COLO668 (cell line): ENCODE measurements at regions not wholly inside any gene's neighbourhood (a gene's known extent, or its start where the extent isn't known, plus 50 kb on each side); places are given as distances from the start of the nearest gene placed in this dataset.

ENCODE experiments used
- DNase-seq: peaks from one replicate; lab custom pipeline; 2025; ENCODE audit not compliant: unreplicated experiment; lab: John Stamatoyannopoulos, UW

- no peak for DNase-seq
Observed at GRCh38 chr11:92644595-92645445, 324.6 kb upstream of the MTNR1B start.

GRCh38 chr11:92651159-92651558 is 318.3 kb upstream of the MTNR1B start:
- no peak for DNase-seq

GRCh38 chr11:92653454-92653853 is 316.0 kb upstream of the MTNR1B start:
- DNase-seq = no peak

DNA sequence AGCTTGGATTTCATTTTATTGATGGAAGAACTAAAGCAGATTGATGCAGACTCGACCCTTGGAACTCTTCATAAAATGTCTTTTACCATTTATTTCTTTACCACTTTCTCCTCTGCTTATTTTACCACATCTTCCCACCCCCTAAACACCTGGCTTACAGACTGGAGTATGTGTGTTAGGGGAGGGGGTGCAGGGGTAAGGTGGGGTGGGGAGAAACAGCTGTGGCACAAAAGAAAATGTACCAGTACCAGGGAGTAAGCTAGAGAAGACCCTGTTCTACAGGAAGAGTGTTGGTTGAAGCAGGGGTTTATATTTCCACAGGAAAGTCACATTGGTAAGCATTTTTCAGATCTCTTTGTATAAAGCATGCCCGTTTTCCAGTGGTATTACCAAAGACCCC is 312.7 kb upstream of the MTNR1B start:
- no peak for DNase-seq

DNA sequence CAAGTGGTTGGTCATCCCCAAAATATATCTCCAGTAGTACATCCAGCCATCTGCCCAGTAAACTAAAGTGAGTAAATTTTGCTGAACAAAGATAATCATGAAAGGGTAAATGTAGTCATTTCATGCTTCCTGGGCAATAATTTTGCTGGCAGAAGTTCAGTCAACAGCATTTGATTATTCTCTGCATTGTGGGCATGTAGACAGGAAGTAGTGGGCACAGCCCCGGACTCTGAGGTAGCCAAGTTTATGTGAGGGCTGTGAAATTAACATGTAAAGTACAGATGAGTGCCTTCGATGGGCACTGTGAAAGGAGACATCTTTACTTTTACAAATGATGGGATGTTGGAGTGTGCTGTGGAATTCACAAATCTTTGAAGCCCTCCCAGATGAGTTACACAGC is 312.2 kb upstream of the MTNR1B start:
- no peak for DNase-seq

- DNase-seq = no peak
Observed at GRCh38 chr11:92658733-92659132, 310.7 kb upstream of the MTNR1B start.

- no peak for DNase-seq
Observed at GRCh38 chr11:92659793-92660192, 309.7 kb upstream of the MTNR1B start.

DNA sequence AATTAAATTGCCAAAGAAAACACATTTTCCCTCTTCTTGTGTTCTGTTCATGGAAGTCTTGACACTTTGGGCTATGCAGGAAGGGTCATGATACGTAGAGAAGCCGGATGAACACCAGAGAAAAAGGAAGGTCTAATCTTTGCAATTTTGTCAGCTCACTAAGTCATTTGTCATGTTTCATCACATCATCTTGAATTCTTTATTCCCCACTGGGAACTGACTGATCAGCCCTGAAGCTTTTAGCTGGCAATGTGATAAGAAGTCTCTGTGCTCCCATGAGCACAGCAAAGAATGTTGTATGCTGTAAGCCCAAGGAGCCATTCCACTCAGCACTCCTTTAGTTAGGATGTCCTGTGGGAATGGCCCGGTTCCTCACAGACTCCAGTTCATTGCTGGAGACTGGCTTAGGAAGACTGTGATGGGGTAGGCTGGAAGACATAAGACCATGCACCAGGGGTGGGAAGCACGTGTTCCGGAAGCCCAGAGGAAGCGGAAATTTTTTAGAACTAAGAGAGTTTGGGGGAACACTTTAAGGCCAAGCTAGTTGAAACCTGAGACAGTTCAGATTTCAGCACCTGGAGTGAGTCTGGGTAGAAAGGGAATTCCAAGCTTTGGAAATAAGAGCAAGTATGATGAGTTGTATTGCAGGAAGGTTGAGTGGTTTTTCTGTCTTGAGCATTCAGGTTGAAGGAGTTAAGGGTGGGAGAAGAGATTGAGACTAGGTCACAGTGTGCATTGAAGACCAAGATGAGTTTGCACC is 306.7 kb upstream of the MTNR1B start:
- DNase-seq = no peak

GRCh38 chr11:92663539-92663938 is 305.9 kb upstream of the MTNR1B start:
- no peak for DNase-seq

GRCh38 chr11:92667486-92668152 is 301.8 kb upstream of the MTNR1B start:
- DNase-seq = peak; percentile 29

- DNase-seq = no peak
Observed at GRCh38 chr11:92670308-92670890, 299.1 kb upstream of the MTNR1B start.

DNA sequence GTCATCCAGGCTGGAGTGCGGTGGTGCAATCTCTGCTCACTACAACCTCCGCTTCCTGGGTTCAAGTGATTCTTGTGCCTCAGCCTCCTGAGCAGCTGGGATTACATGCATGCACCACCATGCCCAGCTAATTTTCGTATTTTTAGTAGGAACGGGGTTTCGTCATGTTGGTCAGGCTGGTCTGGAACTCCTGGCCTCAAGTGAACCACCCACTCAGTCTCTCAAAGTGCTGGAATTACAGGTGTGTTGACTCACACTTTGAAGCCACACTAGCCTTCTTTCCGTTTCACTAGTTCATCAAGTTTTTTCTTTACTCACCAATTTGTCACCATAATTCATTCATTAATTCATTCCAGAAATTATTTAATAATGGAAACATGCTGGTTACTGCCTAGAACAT is 298.4 kb upstream of the MTNR1B start:
- DNase-seq = no peak

DNA sequence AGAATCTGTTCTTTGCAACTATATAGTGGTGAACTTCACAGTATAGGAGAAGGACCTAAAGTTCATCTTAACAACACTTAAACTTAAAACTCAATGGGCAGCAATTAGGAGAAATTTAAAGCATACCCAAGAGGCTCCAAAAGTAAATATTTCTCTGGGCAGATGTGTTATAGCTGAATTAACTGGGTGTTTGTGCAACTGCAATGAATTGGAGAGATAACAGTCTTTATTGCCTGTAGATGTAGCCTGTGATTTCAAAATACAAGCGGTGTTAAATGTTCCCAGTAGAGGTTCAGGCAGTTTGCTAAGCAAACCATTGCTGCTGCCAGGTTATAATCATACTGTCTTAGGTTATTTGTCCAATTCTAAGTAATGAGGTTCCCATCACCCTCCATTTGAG is 294.1 kb upstream of the MTNR1B start:
- no peak for DNase-seq

DNA sequence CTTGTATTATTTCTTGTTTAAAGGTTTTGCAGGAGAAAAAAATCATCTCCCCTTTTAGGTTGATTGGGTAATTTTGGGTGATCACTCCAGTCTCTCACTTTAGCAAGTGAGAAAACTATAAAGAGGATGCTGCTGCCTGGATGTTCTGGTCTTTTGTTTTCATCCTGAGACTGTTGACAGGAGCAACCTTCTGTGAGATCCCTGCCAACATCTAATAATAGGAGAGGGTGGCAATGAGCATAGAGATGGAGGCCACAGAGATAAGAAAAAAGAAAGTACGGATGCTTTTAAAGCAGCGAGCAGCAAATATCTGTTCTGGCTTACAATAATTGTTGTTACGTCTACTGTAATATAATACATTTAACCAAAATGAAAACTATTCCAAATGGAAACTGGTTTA is 293.6 kb upstream of the MTNR1B start:
- no peak for DNase-seq

GRCh38 chr11:92678008-92678611 is 291.3 kb upstream of the MTNR1B start:
- DNase-seq = no peak

DNA sequence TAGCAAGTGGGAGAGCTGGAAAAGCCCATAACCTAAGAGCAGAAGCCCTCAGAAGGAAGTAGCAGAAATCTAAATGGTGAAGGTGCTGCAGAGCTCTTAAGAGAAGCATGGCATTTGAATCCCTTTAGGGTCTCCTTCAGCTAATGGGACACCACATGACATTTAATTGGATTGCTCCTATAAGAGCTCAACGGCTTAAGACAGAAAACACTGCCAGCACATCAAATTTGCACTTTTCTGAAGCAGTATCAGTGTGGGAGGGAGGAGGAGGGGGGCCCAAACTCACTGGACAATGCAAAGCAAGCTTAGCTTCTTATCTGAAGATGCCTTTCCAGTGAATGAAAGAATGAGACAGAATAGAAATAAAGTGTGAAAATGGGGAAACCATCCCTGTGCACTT is 287.9 kb upstream of the MTNR1B start:
- no peak for DNase-seq

DNA sequence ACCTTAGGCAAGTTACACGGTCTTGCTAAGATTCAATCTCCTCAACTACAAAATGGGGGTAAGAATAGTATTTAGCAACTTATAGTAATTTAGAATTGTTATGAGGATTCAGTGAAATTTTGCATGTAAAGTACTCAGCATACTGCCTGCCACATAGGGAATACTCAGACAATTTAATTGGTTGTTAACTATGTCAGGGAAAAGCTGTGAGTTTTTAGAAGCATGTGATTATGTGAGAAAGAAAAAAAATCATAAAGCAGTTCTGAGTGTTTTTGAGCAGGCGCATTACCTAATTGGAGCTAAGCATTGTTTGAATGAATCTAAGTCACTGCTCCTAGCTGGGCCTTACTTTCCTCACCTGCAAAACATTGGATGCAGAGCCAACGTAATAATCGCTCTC is 287.3 kb upstream of the MTNR1B start:
- no peak for DNase-seq

GRCh38 chr11:92682952-92683351 is 286.5 kb upstream of the MTNR1B start:
- DNase-seq = no peak

DNA sequence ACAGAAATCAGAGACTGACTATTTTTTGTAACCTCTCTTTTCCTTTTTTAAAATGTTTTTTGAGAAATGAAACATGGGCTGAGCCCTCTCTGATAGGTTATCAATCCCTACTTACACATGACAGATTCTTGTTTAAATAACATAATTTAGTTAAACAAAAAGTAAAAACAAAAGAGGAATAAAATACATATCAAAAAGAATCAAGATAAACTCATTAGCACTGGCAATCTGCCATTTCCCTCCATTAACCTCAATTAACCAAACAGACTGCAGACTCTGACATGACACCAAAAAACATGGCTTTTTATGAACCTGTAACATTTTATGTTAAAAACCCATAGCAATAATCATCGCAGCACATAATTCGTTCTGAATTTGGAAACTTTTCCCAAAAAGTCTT is 284.4 kb upstream of the MTNR1B start:
- no peak for DNase-seq

DNA sequence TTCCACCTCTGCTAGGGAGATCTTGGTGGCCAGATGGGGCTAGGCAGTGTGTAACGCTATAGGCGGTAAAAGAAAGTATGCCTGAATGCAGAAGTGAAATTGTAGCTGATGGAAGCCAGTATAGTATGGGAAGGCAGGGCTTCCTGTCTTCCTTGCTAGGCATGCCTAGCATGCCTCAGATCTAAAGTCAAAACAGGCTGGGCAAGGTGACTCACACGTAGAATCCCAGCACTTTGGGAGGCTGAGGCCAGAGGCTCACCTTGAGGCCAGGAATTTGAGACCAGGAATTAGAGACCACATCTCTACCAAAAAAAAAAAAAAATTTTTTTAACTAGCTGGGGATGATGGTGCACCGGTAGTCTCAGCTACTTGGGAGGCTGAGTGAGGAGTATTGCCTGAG is 281.7 kb upstream of the MTNR1B start:
- no peak for DNase-seq

- DNase-seq = no peak
Observed at GRCh38 chr11:92688416-92688815, 281.0 kb upstream of the MTNR1B start.
